ENCODE measurements at regions not wholly inside any gene's neighbourhood (a gene's known extent, or its start where the extent isn't known, plus 50 kb on each side); places are given as distances from the start of the nearest gene placed in this dataset.

DNA sequence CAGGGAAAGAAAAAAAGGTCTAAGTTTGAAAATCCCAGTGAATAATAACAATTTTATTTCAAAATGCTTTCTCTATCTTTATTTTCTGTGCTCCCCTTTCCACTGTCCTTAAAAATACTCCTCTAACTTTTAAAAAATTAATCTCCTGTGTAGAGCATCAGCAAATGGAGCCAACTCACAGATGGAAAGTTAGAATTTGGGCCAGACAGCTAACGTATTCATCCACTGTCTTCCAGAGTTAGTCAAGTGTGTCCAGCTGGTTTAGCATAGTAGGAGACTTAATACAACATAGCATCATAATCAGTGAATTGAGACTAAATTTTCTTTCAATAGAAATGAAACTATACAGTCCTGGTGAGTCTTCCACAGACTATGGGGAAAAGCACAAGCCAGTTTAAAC lies 419.0 kb upstream of the LRRC7 start:
- H3K4me1 Mint-ChIP-seq: no peaks in the 10 kb centered on the region
- TF ChIP-seq, protein P1, sequence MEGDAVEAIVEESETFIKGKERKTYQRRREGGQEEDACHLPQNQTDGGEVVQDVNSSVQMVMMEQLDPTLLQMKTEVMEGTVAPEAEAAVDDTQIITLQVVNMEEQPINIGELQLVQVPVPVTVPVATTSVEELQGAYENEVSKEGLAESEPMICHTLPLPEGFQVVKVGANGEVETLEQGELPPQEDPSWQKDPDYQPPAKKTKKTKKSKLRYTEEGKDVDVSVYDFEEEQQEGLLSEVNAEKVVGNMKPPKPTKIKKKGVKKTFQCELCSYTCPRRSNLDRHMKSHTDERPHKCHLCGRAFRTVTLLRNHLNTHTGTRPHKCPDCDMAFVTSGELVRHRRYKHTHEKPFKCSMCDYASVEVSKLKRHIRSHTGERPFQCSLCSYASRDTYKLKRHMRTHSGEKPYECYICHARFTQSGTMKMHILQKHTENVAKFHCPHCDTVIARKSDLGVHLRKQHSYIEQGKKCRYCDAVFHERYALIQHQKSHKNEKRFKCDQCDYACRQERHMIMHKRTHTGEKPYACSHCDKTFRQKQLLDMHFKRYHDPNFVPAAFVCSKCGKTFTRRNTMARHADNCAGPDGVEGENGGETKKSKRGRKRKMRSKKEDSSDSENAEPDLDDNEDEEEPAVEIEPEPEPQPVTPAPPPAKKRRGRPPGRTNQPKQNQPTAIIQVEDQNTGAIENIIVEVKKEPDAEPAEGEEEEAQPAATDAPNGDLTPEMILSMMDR (IDR thresholded peaks at IDR 0.05; ENCODE audit: unreplicated experiment in 3 of 3): no peak
- peaks cover 3% of the 10 kb centered on the region for H3K9me3 Mint-ChIP-seq
- no peaks in the 10 kb centered on the region for H3K36me3 Mint-ChIP-seq (ENCODE audit: low read depth)
- no peak overlapping the region for H3K4me3 Mint-ChIP-seq
- H3K27me3 Mint-ChIP-seq (ENCODE audit: low read depth): no peaks in the 10 kb centered on the region
- H3K27ac Mint-ChIP-seq: no peak overlapping the region

DNA sequence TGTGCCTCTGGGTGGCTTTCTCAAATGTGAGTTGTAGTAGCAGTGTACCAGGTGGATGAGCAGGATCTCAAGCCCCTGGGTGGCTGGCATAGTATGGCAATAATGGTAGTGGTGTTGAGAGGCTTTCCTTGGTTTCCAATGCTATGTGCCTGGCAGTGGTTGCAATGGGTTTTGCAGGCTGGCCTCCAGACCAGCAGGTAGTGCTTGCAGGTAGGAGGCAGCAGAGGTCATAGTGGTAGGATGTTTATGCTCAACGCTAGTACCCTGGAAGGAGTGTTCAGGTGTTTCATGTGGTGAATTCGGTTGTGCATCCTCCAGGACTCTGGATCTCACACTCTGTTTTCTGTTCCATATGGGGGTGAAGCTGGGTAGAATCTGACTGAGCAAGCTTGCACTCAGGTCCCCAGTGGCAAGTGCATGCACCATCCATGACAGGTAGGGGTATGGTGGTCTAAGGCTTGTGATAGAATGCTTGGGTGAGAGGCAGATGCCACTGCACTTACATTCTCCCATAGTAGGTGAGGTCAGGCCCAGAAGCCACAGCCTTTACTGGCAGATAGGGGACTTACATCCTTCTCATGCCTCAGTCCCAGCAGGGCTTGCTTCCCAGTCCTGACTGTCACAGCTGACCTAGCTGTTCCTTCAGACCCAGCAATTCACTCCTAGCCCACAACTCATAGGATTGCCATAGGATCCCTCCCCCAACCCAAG lies 410.5 kb upstream of the LRRC7 start:
- H3K9me3 Mint-ChIP-seq: peaks cover 5% of the 10 kb centered on the region
- H3K27me3 Mint-ChIP-seq (ENCODE audit: low read depth): no peaks in the 10 kb centered on the region
- H3K27ac Mint-ChIP-seq: no peak overlapping the region
- no peaks in the 10 kb centered on the region for H3K36me3 Mint-ChIP-seq (ENCODE audit: low read depth)
- TF ChIP-seq, protein P1 (IDR thresholded peaks at IDR 0.05; ENCODE audit: unreplicated experiment in 3 of 3): no peak
- H3K4me1 Mint-ChIP-seq: no peaks in the 10 kb centered on the region
- H3K4me3 Mint-ChIP-seq: no peak overlapping the region

- no peaks in the 10 kb centered on the region for H3K4me1 Mint-ChIP-seq
- no peaks in the 10 kb centered on the region for H3K36me3 Mint-ChIP-seq (ENCODE audit: low read depth)
- H3K4me3 Mint-ChIP-seq: no peak overlapping the region
- peaks cover 4% of the 10 kb centered on the region for H3K9me3 Mint-ChIP-seq
- H3K27ac Mint-ChIP-seq: no peak overlapping the region
- TF ChIP-seq, protein P1 (IDR thresholded peaks at IDR 0.05; ENCODE audit: unreplicated experiment in 3 of 3): no peak
- H3K27me3 Mint-ChIP-seq (ENCODE audit: low read depth): peaks cover 4% of the 10 kb centered on the region
Observed at GRCh38 chr1:69163241-69163640, 404.5 kb upstream of the LRRC7 start.

- Mint-ChIP-seq H3K27me3 (ENCODE audit: low read depth) (peaks cover 6% of the 10 kb centered on the region), H3K4me3 (no peak overlapping the region), H3K27ac (no peak overlapping the region), H3K9me3 (peaks cover 5% of the 10 kb centered on the region), H3K4me1 (no peaks in the 10 kb centered on the region), H3K36me3 (ENCODE audit: low read depth) (no peaks in the 10 kb centered on the region)
- TF ChIP-seq, protein P1 (IDR thresholded peaks at IDR 0.05; ENCODE audit: unreplicated experiment in 3 of 3): no peak
Observed at GRCh38 chr1:69163779-69164178, 403.9 kb upstream of the LRRC7 start.

DNA sequence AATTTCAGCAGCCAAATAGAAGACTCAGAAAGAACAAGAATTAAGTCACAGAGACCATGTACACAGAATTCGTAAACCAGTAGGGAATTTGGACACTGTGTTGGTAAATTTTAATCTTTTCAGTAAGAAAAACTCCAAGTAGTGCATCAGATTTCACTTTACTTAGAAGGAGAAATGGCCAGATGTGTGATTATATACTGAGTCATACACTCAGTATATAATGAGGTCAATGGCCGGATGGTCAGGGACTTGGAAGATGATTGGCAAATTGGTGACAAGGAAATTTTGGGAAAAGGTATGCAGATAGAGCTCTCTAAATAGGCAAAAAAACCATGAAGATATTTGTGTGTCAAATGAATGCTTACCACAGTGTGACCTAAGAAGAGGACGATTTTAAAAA lies 399.8 kb upstream of the LRRC7 start:
- peaks cover 6% of the 10 kb centered on the region for H3K27me3 Mint-ChIP-seq (ENCODE audit: low read depth)
- H3K27ac Mint-ChIP-seq: no peak overlapping the region
- TF ChIP-seq, protein P1 (IDR thresholded peaks at IDR 0.05; ENCODE audit: unreplicated experiment in 3 of 3): no peak
- H3K4me1 Mint-ChIP-seq: no peaks in the 10 kb centered on the region
- peaks cover 17% of the 10 kb centered on the region for H3K9me3 Mint-ChIP-seq
- H3K36me3 Mint-ChIP-seq (ENCODE audit: low read depth): no peaks in the 10 kb centered on the region
- H3K4me3 Mint-ChIP-seq: no peak overlapping the region

GRCh38 chr1:69171248-69171647 lies 396.5 kb upstream of the LRRC7 start:
- peaks cover 6% of the 10 kb centered on the region for H3K27me3 Mint-ChIP-seq (ENCODE audit: low read depth)
- peaks cover 17% of the 10 kb centered on the region for H3K9me3 Mint-ChIP-seq
- H3K36me3 Mint-ChIP-seq (ENCODE audit: low read depth): no peaks in the 10 kb centered on the region
- H3K4me3 Mint-ChIP-seq: no peak overlapping the region
- no peak overlapping the region for H3K27ac Mint-ChIP-seq
- TF ChIP-seq, protein P1 (IDR thresholded peaks at IDR 0.05; ENCODE audit: unreplicated experiment in 3 of 3): no peak
- H3K4me1 Mint-ChIP-seq: no peaks in the 10 kb centered on the region

Data from nephron (organoid).